Testis (tissue), 2 donors: ENCODE measurements at regions not wholly inside any gene's neighbourhood (a gene's known extent, or its start where the extent isn't known, plus 50 kb on each side); places are given as distances from the start of the nearest gene placed in this dataset.

Experiments
- DNase-seq: peaks from one replicate; pipeline ENCODE4 v3.0.0-alpha.2; 2019
- H3K27ac ChIP-seq, 2 donors: fragments of 200-600 bp; sonication (generic); one replicate each; pipeline ENCODE4 v1.5.1; 2019
- H3K27me3 ChIP-seq: fragments of 200-600 bp; sonication (generic); one replicate; pipeline ENCODE4 v1.5.1; 2019
- H3K36me3 ChIP-seq: fragments of 200-600 bp; sonication (generic); one replicate; pipeline ENCODE4 v1.5.1; 2017; ENCODE audit warnings: low read depth; ENCODE audit errors: missing control alignments
- H3K4me1 ChIP-seq: fragments of 200-600 bp; sonication (generic); one replicate; pipeline ENCODE4 v1.5.1; 2019
- H3K4me3 ChIP-seq, 2 donors: fragments of 200-600 bp; sonication (generic); one replicate each; pipeline ENCODE4 v1.5.1; 2017 to 2019
- H3K9me3 ChIP-seq: fragments of 200-600 bp; sonication (generic); one replicate; pipeline ENCODE4 v1.5.1; 2017
- POLR2A ChIP-seq: fragments of 450-650 bp; IDR thresholded peaks from one replicate; pipeline ENCODE4 v1.6.1; 2017; ENCODE audit warnings: antibody characterized with exemption, mild to moderate bottlenecking, moderate library complexity
- WGBS, 2 donors: methylation state at CpG; one replicate each; pipeline ENCODE4 v1.1.5; 2018; 5-methylcytosine and 5-hydroxymethylcytosine counted together
- intact Hi-C: fragments of 100-400 bp; cut with DNase I; formaldehyde crosslinking; loops from one replicate; pipeline ENCODE4 v1.15.1; 2023; ENCODE audit warnings: low total_unique reads
- TF ChIP-seq, protein P1 (sequence below), 3 experiments: fragments of 450-650 bp in 2 of 3; fragments of 200-600 bp in 1 of 3; sonication (generic) in 1 of 3; IDR thresholded peaks; one replicate each; pipeline ENCODE4 v1.5.1; 2016 to 2019; ENCODE audit warnings: antibody characterized with exemption in 3 of 3, mild to moderate bottlenecking in 2 of 3, moderate library complexity in 1 of 3

DNA sequence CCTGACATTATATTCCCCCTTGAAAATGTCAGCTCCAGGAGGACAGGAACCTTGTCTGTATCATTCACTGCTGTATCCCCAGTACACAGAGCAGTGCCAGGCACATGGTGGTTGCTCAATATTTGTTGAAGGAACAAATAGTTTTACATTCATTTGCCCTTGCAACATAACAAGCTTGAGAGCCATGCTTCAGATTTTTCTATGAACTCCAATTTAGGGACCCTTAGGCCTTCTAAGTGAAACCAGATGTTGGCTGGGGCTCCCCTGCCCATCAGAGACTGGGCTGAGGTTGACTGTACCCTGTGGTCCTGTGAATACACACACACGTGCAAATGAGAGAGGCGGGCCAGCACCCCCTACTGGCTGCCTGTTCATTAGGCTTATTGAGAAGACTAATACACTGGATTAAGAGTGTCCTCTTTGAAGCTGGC lies 214.9 kb upstream of the WWC1 start:
- Histone ChIP-seq H3K36me3 (no peaks in the 10 kb centered on the region), H3K4me3 (no peak overlapping the region), H3K27ac (no peak overlapping the region), H3K4me1 (no peaks in the 10 kb centered on the region), H3K27me3 (no peaks in the 10 kb centered on the region), H3K9me3 (no peaks in the 10 kb centered on the region)
- intact Hi-C loops = no loop called here
- TF ChIP-seq POLR2A = no peak
- TF ChIP-seq, protein P1, sequence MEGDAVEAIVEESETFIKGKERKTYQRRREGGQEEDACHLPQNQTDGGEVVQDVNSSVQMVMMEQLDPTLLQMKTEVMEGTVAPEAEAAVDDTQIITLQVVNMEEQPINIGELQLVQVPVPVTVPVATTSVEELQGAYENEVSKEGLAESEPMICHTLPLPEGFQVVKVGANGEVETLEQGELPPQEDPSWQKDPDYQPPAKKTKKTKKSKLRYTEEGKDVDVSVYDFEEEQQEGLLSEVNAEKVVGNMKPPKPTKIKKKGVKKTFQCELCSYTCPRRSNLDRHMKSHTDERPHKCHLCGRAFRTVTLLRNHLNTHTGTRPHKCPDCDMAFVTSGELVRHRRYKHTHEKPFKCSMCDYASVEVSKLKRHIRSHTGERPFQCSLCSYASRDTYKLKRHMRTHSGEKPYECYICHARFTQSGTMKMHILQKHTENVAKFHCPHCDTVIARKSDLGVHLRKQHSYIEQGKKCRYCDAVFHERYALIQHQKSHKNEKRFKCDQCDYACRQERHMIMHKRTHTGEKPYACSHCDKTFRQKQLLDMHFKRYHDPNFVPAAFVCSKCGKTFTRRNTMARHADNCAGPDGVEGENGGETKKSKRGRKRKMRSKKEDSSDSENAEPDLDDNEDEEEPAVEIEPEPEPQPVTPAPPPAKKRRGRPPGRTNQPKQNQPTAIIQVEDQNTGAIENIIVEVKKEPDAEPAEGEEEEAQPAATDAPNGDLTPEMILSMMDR (IDR thresholded peaks at IDR 0.05) = peak in 1 of 3 experiments; percentile 46
- WGBS, 2 donors = 53 to 58% methylated on average over 2 of the region's 2 CpGs
- DNase-seq = peak; percentile 65

DNA sequence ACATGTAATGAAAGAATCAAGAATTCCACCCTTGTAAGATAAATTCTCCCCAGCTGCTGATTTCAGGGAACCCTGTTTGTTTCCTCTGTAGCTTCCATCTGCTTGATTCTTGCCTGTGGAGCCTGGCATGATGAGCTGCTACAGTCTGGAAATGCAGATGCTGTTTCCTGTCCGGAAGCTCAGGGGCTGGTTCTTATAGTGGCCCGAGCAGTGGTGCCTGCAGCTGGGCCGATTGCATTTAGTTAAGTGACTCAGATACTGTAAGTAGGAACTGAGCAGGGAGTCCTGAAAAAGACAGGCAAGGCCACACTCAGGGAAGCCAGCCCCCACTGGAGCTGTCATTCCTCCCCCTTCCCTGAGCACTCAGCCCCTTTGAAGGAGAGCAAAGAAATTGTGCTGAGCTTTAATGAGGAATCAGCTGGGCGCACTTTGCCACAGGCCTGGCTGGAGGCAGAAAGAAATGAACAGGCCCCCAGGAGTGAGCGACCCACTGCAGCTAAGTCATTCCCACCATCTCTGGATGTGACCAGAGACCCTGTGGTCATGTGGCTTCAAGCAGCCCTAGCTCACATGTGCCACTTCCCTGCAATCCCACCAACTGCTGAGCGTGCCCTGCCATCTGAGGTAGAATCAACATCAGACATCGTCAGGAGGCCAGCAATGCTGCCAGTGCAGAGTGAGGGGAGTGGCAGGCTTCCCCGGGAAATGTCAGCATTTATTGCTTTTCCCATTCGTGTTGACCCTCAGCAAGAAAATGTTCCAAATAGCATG lies 206.0 kb upstream of the WWC1 start:
- Histone ChIP-seq H3K4me3 (no peak overlapping the region), H3K27me3 (no peaks in the 10 kb centered on the region), H3K4me1 (no peaks in the 10 kb centered on the region), H3K27ac (no peak overlapping the region), H3K36me3 (no peaks in the 10 kb centered on the region), H3K9me3 (no peaks in the 10 kb centered on the region)
- intact Hi-C loops = no loop called here
- no peak for TF ChIP-seq POLR2A
- TF ChIP-seq, protein P1 (IDR thresholded peaks at IDR 0.05) = no peak
- no peak for DNase-seq
- 53 to 63% methylated on average over 9 of the region's 9 CpGs for WGBS, 2 donors

DNA sequence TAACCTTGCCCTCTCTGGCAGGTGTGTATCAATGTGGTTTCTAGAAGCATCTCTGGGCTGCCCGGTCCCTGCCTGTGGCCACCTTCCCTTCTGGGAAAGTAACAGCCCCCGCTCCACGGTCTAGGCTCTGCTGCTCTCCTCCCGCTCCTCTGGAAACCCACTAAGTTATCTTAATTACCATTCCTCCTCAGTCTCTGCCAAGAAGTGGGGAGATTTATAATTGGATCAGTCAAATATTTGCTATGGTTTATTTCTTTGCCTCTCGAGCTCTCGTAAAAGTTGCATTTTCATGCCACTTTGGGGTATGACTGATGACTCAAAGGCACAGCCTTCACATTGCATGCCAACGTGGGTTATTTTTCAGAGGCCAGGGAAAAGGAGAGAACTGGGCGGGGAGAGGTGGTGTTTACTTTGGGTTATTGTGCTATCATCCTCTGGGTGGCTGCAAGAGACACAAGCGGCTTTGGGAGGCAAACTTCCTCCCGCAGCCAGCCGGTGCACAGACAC lies 205.3 kb upstream of the WWC1 start:
- TF ChIP-seq, protein P1 (IDR thresholded peaks at IDR 0.05) = no peak
- TF ChIP-seq POLR2A = no peak
- no peaks in the 10 kb centered on the region for H3K36me3 ChIP-seq
- DNase-seq = no peak
- H3K27ac ChIP-seq = no peak overlapping the region
- H3K4me3 ChIP-seq = no peak overlapping the region
- 27 to 44% methylated on average over 10 to 11 of the region's 11 CpGs for WGBS, 2 donors
- no peaks in the 10 kb centered on the region for H3K9me3 ChIP-seq
- intact Hi-C loops = no loop called here
- no peaks in the 10 kb centered on the region for H3K4me1 ChIP-seq
- H3K27me3 ChIP-seq = no peaks in the 10 kb centered on the region

DNA sequence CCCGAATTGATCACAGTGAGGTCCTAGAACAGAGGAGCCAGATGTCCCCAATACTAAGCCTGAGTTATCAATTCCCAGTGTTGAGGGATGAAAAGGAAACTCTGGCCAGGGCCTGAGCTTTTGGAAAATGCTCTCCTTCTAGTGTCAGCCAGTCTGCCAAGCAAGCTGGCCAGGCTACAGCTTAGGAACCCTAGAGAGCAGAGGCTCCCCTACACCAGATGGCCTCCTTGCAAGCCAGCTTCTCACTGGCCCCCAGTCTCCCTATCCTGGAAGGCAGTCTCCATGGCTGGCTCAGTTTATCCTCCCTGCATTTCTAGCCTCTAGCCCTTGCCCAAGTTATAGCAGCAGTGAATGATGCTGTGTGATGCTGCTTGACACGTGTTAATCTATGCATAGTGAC lies 204.7 kb upstream of the WWC1 start:
- intact Hi-C loops = no loop called here
- Histone ChIP-seq H3K9me3 (no peaks in the 10 kb centered on the region), H3K27ac (no peak overlapping the region), H3K36me3 (no peaks in the 10 kb centered on the region), H3K4me1 (no peaks in the 10 kb centered on the region), H3K4me3 (no peak overlapping the region), H3K27me3 (no peaks in the 10 kb centered on the region)
- WGBS, 2 donors = 62 to 71% methylated on average over 2 of the region's 2 CpGs
- no peak for DNase-seq
- no peak for TF ChIP-seq POLR2A
- TF ChIP-seq, protein P1 (IDR thresholded peaks at IDR 0.05) = no peak
